MM.1S (cell line): ENCODE measurements at regions not wholly inside any gene's neighbourhood (a gene's known extent, or its start where the extent isn't known, plus 50 kb on each side); places are given as distances from the start of the nearest gene placed in this dataset.

Source experiments
- EZH2 ChIP-seq: fragments of 300-600 bp; sonication (generic); optimal IDR thresholded peaks from 2 replicates; pipeline ENCODE3; 2017; ENCODE audit warnings: low read depth, mild to moderate bottlenecking, antibody characterized with exemption, low read length, mixed read lengths
- EZH2phosphoT487 ChIP-seq: fragments of 300-600 bp; sonication (generic); IDR thresholded peaks from 2 replicates; pipeline ENCODE4 v1.6.1; 2018; ENCODE audit warnings: antibody characterized with exemption, low read length
- TF ChIP-seq, protein P1 (sequence below): fragments of 300-600 bp; sonication (generic); IDR thresholded peaks from 2 replicates; pipeline ENCODE4 v1.5.1; 2016; ENCODE audit warnings: antibody characterized with exemption, low read length, mixed read lengths

DNA sequence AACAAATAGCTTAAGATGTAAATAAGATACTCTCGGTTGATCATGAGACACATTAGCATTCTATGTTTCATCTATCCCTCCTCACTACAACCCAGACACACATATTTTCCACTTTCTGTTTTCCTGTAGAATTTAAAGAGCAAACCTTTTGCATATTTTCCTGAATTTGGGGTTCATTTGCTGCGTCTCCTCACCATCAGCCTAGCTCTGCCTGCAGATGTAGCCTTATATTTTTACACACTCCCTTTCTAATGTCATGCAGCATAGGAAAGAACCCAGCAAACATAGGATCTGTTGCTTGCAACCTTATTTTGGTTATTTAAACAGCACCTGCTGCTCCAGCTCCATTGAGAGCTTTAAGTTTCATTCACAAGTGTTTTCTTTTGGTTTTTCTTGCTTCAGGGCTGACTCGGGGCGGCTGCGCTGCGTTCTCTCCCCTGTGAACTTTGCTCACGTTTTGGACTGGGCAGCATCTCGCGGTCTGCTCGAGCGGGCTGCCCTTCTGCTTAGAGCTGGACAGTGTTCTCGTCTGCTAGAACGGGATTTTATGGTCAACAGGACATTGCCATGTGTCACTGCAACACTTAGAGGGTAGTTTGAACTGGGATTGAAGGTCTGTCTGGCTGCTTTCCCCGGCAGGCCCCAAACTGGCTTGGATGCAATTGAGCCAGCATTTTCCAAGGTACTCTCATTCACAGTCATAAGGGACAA, 57.8 kb upstream of the VRK1 start:
- TF ChIP-seq, protein P1, sequence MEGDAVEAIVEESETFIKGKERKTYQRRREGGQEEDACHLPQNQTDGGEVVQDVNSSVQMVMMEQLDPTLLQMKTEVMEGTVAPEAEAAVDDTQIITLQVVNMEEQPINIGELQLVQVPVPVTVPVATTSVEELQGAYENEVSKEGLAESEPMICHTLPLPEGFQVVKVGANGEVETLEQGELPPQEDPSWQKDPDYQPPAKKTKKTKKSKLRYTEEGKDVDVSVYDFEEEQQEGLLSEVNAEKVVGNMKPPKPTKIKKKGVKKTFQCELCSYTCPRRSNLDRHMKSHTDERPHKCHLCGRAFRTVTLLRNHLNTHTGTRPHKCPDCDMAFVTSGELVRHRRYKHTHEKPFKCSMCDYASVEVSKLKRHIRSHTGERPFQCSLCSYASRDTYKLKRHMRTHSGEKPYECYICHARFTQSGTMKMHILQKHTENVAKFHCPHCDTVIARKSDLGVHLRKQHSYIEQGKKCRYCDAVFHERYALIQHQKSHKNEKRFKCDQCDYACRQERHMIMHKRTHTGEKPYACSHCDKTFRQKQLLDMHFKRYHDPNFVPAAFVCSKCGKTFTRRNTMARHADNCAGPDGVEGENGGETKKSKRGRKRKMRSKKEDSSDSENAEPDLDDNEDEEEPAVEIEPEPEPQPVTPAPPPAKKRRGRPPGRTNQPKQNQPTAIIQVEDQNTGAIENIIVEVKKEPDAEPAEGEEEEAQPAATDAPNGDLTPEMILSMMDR: no peak
- TF ChIP-seq EZH2 (no peak), EZH2phosphoT487 (no peak)
